ENCODE measurements at regions not wholly inside any gene's neighbourhood (a gene's known extent, or its start where the extent isn't known, plus 50 kb on each side); places are given as distances from the start of the nearest gene placed in this dataset.

DNA sequence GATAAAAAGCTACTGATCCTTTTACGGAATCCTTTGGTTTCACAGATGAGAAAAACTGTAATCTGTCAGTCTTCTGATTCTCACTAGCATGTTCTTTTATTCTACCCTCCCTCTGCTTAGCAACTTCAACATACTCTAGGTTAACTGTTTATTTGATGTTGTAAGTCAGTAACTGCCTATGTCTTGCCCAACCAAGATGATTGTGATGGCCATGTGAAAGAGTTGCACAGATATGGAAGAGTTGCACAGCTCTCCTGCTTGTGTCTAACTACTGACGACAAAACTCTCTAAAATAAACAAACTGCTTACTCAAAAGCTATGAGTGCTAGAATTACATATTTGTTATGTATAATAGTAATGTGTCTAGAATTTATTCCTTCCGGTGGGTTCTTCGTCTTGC is 227.3 kb upstream of the DAB2 start:
- no peaks in the 10 kb centered on the region for H3K36me3 ChIP-seq (ENCODE audit: control insufficient read depth in 2 of 2, insufficient read depth in 2 of 2, low read length in 1 of 2)
- no peaks in the 10 kb centered on the region for H3K4me1 ChIP-seq (ENCODE audit: control insufficient read depth in 2 of 2, insufficient read depth in 2 of 2, low read length in 1 of 2)
- H3K27ac ChIP-seq (ENCODE audit: low read depth in 2 of 2, low read length in 1 of 2), result no peak overlapping the region
- H3K27me3 ChIP-seq (ENCODE audit: control insufficient read depth in 1 of 2, insufficient read depth in 2 of 2, low read length in 2 of 2), result no peaks in the 10 kb centered on the region
- no peak overlapping the region for H3K4me3 ChIP-seq (ENCODE audit: low read depth in 1 of 2, low read length in 2 of 2)
- WGBS, 2 donors, result 89 to 95% methylated on average over 4 of the region's 4 CpGs
- no peaks in the 10 kb centered on the region for H3K9me3 ChIP-seq (ENCODE audit: control insufficient read depth in 2 of 2, insufficient read depth in 1 of 2, low read depth in 1 of 2, low read length in 1 of 2)

DNA sequence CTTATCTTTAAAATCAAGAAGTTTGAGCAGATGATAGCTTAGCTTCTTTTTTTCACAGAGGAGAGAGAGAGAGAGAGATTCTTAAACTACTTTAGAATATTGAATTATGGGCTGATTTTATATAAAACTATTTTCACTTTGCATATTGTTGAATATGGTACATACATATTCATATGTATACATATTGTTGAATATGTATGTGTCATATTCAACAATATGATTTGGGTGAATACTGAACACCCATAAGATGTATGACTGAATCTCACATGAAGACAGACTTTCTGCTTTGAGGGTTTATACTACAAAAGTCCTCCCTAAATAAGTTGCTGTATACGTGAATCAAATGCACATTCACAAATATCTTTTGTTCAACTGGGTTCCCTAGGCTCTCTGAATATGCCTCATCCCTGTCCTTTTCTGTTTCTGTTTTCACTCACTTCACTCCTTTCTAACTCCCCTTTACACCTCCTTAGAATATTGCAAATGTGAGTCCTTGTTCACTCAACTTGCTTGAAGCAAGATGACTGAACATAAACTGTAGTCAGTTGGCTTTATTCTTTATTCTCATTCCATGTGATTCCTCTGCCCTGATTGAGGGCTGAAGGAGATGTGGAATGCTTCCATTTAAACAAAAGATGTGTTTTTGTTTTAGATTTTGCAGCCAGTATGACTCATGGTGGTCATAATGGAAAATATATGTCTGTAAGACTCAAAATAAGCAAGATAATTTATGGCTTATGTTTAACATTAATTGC is 225.4 kb upstream of the DAB2 start:
- Histone ChIP-seq H3K4me1 (ENCODE audit: control insufficient read depth in 2 of 2, insufficient read depth in 2 of 2, low read length in 1 of 2) (no peaks in the 10 kb centered on the region), H3K27me3 (ENCODE audit: control insufficient read depth in 1 of 2, insufficient read depth in 2 of 2, low read length in 2 of 2) (no peaks in the 10 kb centered on the region), H3K9me3 (ENCODE audit: control insufficient read depth in 2 of 2, insufficient read depth in 1 of 2, low read depth in 1 of 2, low read length in 1 of 2) (no peaks in the 10 kb centered on the region), H3K4me3 (ENCODE audit: low read depth in 1 of 2, low read length in 2 of 2) (no peak overlapping the region), H3K36me3 (ENCODE audit: control insufficient read depth in 2 of 2, insufficient read depth in 2 of 2, low read length in 1 of 2) (no peaks in the 10 kb centered on the region), H3K27ac (ENCODE audit: low read depth in 2 of 2, low read length in 1 of 2) (no peak overlapping the region)
- 77 to 90% methylated on average over 1 of the region's 1 CpG for WGBS, 2 donors

DNA sequence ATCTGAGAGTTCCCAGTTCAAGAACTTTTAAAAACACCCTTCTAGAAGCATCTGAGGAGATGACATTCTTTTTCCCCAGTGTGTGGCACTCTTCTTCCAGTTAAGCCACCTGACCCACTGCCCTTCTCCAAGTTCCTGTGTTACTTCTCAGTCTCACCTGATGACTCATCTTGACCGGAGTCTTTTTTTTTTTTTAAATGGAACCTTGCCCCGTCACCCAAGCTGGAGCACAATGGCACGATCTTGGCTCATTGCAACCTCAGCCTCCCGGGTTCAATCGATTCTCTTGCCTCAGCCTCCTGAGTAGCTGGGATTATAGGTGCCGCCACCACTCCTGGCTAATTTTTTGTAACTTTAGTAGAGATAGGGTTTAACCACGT is 224.1 kb upstream of the DAB2 start:
- 56 to 61% methylated on average over 7 of the region's 7 CpGs for WGBS, 2 donors
- Histone ChIP-seq H3K27ac (ENCODE audit: low read depth in 2 of 2, low read length in 1 of 2) (no peak overlapping the region), H3K27me3 (ENCODE audit: control insufficient read depth in 1 of 2, insufficient read depth in 2 of 2, low read length in 2 of 2) (no peaks in the 10 kb centered on the region), H3K4me3 (ENCODE audit: low read depth in 1 of 2, low read length in 2 of 2) (no peak overlapping the region), H3K36me3 (ENCODE audit: control insufficient read depth in 2 of 2, insufficient read depth in 2 of 2, low read length in 1 of 2) (no peaks in the 10 kb centered on the region), H3K4me1 (ENCODE audit: control insufficient read depth in 2 of 2, insufficient read depth in 2 of 2, low read length in 1 of 2) (no peaks in the 10 kb centered on the region), H3K9me3 (ENCODE audit: control insufficient read depth in 2 of 2, insufficient read depth in 1 of 2, low read depth in 1 of 2, low read length in 1 of 2) (no peaks in the 10 kb centered on the region)

GRCh38 chr5:39648085-39648847 is 223.5 kb upstream of the DAB2 start:
- Histone ChIP-seq H3K27ac (ENCODE audit: low read depth in 2 of 2, low read length in 1 of 2) (no peak overlapping the region), H3K4me1 (ENCODE audit: control insufficient read depth in 2 of 2, insufficient read depth in 2 of 2, low read length in 1 of 2) (no peaks in the 10 kb centered on the region), H3K27me3 (ENCODE audit: control insufficient read depth in 1 of 2, insufficient read depth in 2 of 2, low read length in 2 of 2) (no peaks in the 10 kb centered on the region), H3K9me3 (ENCODE audit: control insufficient read depth in 2 of 2, insufficient read depth in 1 of 2, low read depth in 1 of 2, low read length in 1 of 2) (no peaks in the 10 kb centered on the region), H3K4me3 (ENCODE audit: low read depth in 1 of 2, low read length in 2 of 2) (no peak overlapping the region), H3K36me3 (ENCODE audit: control insufficient read depth in 2 of 2, insufficient read depth in 2 of 2, low read length in 1 of 2) (no peaks in the 10 kb centered on the region)
- 58 to 67% methylated on average over 3 of the region's 3 CpGs for whole genome bisulfite sequencing, 2 donors

DNA sequence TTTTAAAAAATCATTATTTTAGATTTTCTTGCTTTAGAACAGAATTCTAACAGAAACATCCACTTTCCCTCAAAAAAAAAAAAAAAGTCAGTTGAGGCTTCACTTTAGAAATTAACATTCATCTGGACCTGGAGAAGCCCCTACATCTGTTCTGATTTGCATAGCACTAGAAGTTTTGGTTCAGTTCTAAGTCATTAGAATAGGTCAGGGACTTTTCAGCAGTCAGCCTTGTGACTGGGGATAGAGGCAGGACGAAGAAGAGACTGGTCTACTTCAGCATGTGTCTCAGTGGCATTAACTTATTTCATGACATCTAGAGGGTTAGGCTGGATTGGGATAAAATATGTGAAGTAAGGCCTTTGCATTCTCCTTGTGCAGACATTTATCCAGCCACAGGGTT is 215.8 kb upstream of the DAB2 start:
- Histone ChIP-seq H3K4me3 (ENCODE audit: low read depth in 1 of 2, low read length in 2 of 2) (no peak overlapping the region), H3K9me3 (ENCODE audit: control insufficient read depth in 2 of 2, insufficient read depth in 1 of 2, low read depth in 1 of 2, low read length in 1 of 2) (no peaks in the 10 kb centered on the region), H3K27ac (ENCODE audit: low read depth in 2 of 2, low read length in 1 of 2) (no peak overlapping the region), H3K4me1 (ENCODE audit: control insufficient read depth in 2 of 2, insufficient read depth in 2 of 2, low read length in 1 of 2) (no peaks in the 10 kb centered on the region), H3K36me3 (ENCODE audit: control insufficient read depth in 2 of 2, insufficient read depth in 2 of 2, low read length in 1 of 2) (no peaks in the 10 kb centered on the region), H3K27me3 (ENCODE audit: control insufficient read depth in 1 of 2, insufficient read depth in 2 of 2, low read length in 2 of 2) (no peaks in the 10 kb centered on the region)
- WGBS, 2 donors, result 80 to 87% methylated on average over 1 of the region's 1 CpG

DNA sequence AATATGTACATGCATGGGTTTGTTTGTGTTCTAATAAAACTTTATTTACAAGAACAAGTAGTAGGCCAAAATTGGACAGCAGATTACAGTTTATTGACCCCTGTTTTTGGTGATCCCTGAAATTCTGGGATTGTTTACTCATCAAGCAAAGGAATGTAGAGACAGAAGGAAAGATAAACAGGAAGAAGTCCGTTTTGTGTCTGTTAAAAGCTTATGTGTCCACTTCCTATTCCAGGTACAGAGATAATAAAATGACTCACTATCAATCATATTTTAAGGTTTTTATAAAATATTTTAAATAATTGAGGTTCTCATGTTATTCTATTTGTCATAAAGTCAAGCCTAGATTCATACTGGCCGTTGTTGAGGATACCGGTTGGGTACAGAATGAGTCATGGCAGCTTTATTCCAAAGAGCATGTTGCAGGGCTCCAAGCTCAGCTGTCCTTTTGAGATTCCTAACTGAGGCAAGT is 214.9 kb upstream of the DAB2 start:
- WGBS, 2 donors, result 64 to 76% methylated on average over 3 of the region's 3 CpGs
- H3K36me3 ChIP-seq (ENCODE audit: control insufficient read depth in 2 of 2, insufficient read depth in 2 of 2, low read length in 1 of 2), result no peaks in the 10 kb centered on the region
- no peak overlapping the region for H3K27ac ChIP-seq (ENCODE audit: low read depth in 2 of 2, low read length in 1 of 2)
- H3K27me3 ChIP-seq (ENCODE audit: control insufficient read depth in 1 of 2, insufficient read depth in 2 of 2, low read length in 2 of 2), result no peaks in the 10 kb centered on the region
- no peaks in the 10 kb centered on the region for H3K4me1 ChIP-seq (ENCODE audit: control insufficient read depth in 2 of 2, insufficient read depth in 2 of 2, low read length in 1 of 2)
- no peak overlapping the region for H3K4me3 ChIP-seq (ENCODE audit: low read depth in 1 of 2, low read length in 2 of 2)
- no peaks in the 10 kb centered on the region for H3K9me3 ChIP-seq (ENCODE audit: control insufficient read depth in 2 of 2, insufficient read depth in 1 of 2, low read depth in 1 of 2, low read length in 1 of 2)

- H3K4me3 ChIP-seq (ENCODE audit: low read depth in 1 of 2, low read length in 2 of 2), result no peak overlapping the region
- no peaks in the 10 kb centered on the region for H3K9me3 ChIP-seq (ENCODE audit: control insufficient read depth in 2 of 2, insufficient read depth in 1 of 2, low read depth in 1 of 2, low read length in 1 of 2)
- no peaks in the 10 kb centered on the region for H3K36me3 ChIP-seq (ENCODE audit: control insufficient read depth in 2 of 2, insufficient read depth in 2 of 2, low read length in 1 of 2)
Observed at GRCh38 chr5:39638813-39639212, 214.0 kb upstream of the DAB2 start.

GRCh38 chr5:39633057-39633456 is 208.3 kb upstream of the DAB2 start:
- Histone ChIP-seq H3K4me1 (ENCODE audit: control insufficient read depth in 2 of 2, insufficient read depth in 2 of 2, low read length in 1 of 2) (no peaks in the 10 kb centered on the region), H3K9me3 (ENCODE audit: control insufficient read depth in 2 of 2, insufficient read depth in 1 of 2, low read depth in 1 of 2, low read length in 1 of 2) (no peaks in the 10 kb centered on the region), H3K36me3 (ENCODE audit: control insufficient read depth in 2 of 2, insufficient read depth in 2 of 2, low read length in 1 of 2) (no peaks in the 10 kb centered on the region), H3K27me3 (ENCODE audit: control insufficient read depth in 1 of 2, insufficient read depth in 2 of 2, low read length in 2 of 2) (no peaks in the 10 kb centered on the region), H3K4me3 (ENCODE audit: low read depth in 1 of 2, low read length in 2 of 2) (no peak overlapping the region), H3K27ac (ENCODE audit: low read depth in 2 of 2, low read length in 1 of 2) (no peak overlapping the region)
- WGBS, 2 donors, result 82 to 83% methylated on average over 4 of the region's 4 CpGs

More at GRCh38 chr5:39638813-39639212, 214.0 kb upstream of the DAB2 start:
- H3K27me3 ChIP-seq (ENCODE audit: control insufficient read depth in 1 of 2, insufficient read depth in 2 of 2, low read length in 2 of 2), result no peaks in the 10 kb centered on the region
- no peak overlapping the region for H3K27ac ChIP-seq (ENCODE audit: low read depth in 2 of 2, low read length in 1 of 2)
- no peaks in the 10 kb centered on the region for H3K4me1 ChIP-seq (ENCODE audit: control insufficient read depth in 2 of 2, insufficient read depth in 2 of 2, low read length in 1 of 2)

DNA sequence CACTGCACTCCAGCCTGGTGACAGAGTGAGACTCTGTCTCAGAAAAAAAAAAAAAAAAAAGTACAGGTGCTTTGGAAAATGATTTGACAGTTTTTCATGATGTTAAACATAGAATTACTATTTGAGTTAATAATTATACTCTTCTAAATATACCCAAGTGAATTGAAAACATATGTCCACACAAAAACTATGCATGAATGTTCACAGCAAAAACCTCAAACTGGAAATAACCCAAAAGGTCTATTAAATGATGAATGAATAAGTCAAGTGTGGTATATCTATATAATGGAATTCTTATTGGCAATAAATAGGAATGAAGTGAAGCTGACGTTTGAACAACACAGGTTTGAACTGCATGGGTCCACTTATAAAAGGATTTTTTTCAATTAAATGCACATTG is 207.2 kb upstream of the DAB2 start:
- no peak overlapping the region for H3K27ac ChIP-seq (ENCODE audit: low read depth in 2 of 2, low read length in 1 of 2)
- no peaks in the 10 kb centered on the region for H3K9me3 ChIP-seq (ENCODE audit: control insufficient read depth in 2 of 2, insufficient read depth in 1 of 2, low read depth in 1 of 2, low read length in 1 of 2)
- no peak overlapping the region for H3K4me3 ChIP-seq (ENCODE audit: low read depth in 1 of 2, low read length in 2 of 2)
- no peaks in the 10 kb centered on the region for H3K36me3 ChIP-seq (ENCODE audit: control insufficient read depth in 2 of 2, insufficient read depth in 2 of 2, low read length in 1 of 2)
- no peaks in the 10 kb centered on the region for H3K27me3 ChIP-seq (ENCODE audit: control insufficient read depth in 1 of 2, insufficient read depth in 2 of 2, low read length in 2 of 2)
- 71 to 81% methylated on average over 1 of the region's 1 CpG for WGBS, 2 donors
- H3K4me1 ChIP-seq (ENCODE audit: control insufficient read depth in 2 of 2, insufficient read depth in 2 of 2, low read length in 1 of 2), result no peaks in the 10 kb centered on the region

DNA sequence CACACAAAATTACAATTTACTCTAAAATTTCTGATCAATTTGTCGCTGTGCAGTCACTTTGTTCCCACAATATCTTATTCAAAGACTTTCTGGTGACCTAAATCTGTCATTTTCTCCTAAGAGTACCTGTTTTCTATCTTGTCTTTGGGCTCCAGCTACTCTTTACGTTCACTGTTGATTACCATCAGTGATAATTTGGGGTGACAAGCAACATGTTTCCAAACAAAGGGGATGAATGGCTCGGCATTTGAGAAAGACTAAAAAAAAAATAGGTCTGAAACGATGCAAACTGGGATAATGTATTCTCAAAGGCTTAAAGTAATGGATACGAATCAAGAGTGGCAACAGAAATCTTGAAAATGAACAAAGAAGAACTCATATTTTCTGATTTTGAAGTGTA is 205.2 kb upstream of the DAB2 start:
- Histone ChIP-seq H3K4me1 (ENCODE audit: control insufficient read depth in 2 of 2, insufficient read depth in 2 of 2, low read length in 1 of 2) (no peaks in the 10 kb centered on the region), H3K9me3 (ENCODE audit: control insufficient read depth in 2 of 2, insufficient read depth in 1 of 2, low read depth in 1 of 2, low read length in 1 of 2) (no peaks in the 10 kb centered on the region), H3K4me3 (ENCODE audit: low read depth in 1 of 2, low read length in 2 of 2) (no peak overlapping the region), H3K27me3 (ENCODE audit: control insufficient read depth in 1 of 2, insufficient read depth in 2 of 2, low read length in 2 of 2) (no peaks in the 10 kb centered on the region), H3K27ac (ENCODE audit: low read depth in 2 of 2, low read length in 1 of 2) (no peak overlapping the region), H3K36me3 (ENCODE audit: control insufficient read depth in 2 of 2, insufficient read depth in 2 of 2, low read length in 1 of 2) (no peaks in the 10 kb centered on the region)
- 84% methylated on average over 5 of the region's 5 CpGs for WGBS, 2 donors

Measured in esophagus (tissue), 2 donors.